ENCODE measurements at regions not wholly inside any gene's neighbourhood (a gene's known extent, or its start where the extent isn't known, plus 50 kb on each side); places are given as distances from the start of the nearest gene placed in this dataset.

- TF ChIP-seq, protein P1, sequence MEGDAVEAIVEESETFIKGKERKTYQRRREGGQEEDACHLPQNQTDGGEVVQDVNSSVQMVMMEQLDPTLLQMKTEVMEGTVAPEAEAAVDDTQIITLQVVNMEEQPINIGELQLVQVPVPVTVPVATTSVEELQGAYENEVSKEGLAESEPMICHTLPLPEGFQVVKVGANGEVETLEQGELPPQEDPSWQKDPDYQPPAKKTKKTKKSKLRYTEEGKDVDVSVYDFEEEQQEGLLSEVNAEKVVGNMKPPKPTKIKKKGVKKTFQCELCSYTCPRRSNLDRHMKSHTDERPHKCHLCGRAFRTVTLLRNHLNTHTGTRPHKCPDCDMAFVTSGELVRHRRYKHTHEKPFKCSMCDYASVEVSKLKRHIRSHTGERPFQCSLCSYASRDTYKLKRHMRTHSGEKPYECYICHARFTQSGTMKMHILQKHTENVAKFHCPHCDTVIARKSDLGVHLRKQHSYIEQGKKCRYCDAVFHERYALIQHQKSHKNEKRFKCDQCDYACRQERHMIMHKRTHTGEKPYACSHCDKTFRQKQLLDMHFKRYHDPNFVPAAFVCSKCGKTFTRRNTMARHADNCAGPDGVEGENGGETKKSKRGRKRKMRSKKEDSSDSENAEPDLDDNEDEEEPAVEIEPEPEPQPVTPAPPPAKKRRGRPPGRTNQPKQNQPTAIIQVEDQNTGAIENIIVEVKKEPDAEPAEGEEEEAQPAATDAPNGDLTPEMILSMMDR (IDR thresholded peaks at IDR 0.05) = no peak
- no peak for TF ChIP-seq POLR2A (IDR thresholded peaks at IDR 0.05)
Observed at GRCh38 chr1:96073100-96073499, 648.5 kb upstream of the PTBP2 start.
